WTC11 (cell line): ENCODE measurements at regions not wholly inside any gene's neighbourhood (a gene's known extent, or its start where the extent isn't known, plus 50 kb on each side); places are given as distances from the start of the nearest gene placed in this dataset.

ENCODE experiments used
- ATAC-seq: fragments of 200-7000 bp; cut with Tn5 transposase; 2 replicates; pipeline ENCODE4 v1.10.0; 2021; ENCODE audit warnings: mild to moderate bottlenecking, moderate library complexity
- CTCF ChIA-PET: fragments of 300-600 bp; sonication (Branson Sonifier 250); formaldehyde crosslinking; loops from one replicate; lab custom pipeline; 2021; ENCODE audit warnings: antibody characterized with exemption; lab: Charles Lee
- POLR2A ChIA-PET: fragments of 350-600 bp; sonication (Branson Sonifier 250); formaldehyde crosslinking; loops from one replicate; lab custom pipeline; 2021; ENCODE audit warnings: antibody characterized with exemption; lab: Charles Lee
- DNase-seq: peaks from one replicate; pipeline ENCODE4 v3.0.0; 2021; ENCODE audit warnings: low spot score
- H3K27ac Mint-ChIP-seq: 2 replicates; pipeline ENCODE4 v1.8.0; 2021; ENCODE audit warnings: mixed read lengths
- H3K27me3 Mint-ChIP-seq: 2 replicates; pipeline ENCODE4 v1.8.0; 2021; ENCODE audit warnings: low read depth, mild to moderate bottlenecking, moderate library complexity, mixed read lengths
- H3K36me3 Mint-ChIP-seq: 2 replicates; pipeline ENCODE4 v1.8.0; 2021; ENCODE audit warnings: mixed read lengths
- H3K4me1 Mint-ChIP-seq: 2 replicates; pipeline ENCODE4 v1.8.0; 2022; ENCODE audit warnings: mixed read lengths
- H3K4me3 Mint-ChIP-seq: 2 replicates; pipeline ENCODE4 v1.8.0; 2021; ENCODE audit warnings: mild to moderate bottlenecking, moderate library complexity, mixed read lengths
- H3K9me3 Mint-ChIP-seq: 2 replicates; pipeline ENCODE4 v1.8.0; 2021; ENCODE audit warnings: mixed read lengths
- CBFB ChIP-seq: sonication (generic); formaldehyde crosslinking; IDR thresholded peaks from 2 replicates; pipeline ENCODE4 v1.8.1; 2022; ENCODE audit warnings: mild to moderate bottlenecking, low read depth, missing genetic modification reagents
- CREB1 ChIP-seq: sonication (generic); formaldehyde crosslinking; IDR thresholded peaks from 2 replicates; pipeline ENCODE4 v1.8.0; 2023; ENCODE audit warnings: mild to moderate bottlenecking, missing genetic modification reagents
- E2F4 ChIP-seq: sonication (generic); formaldehyde crosslinking; IDR thresholded peaks from 2 replicates; pipeline ENCODE4 v1.8.1; 2022; ENCODE audit warnings: low read depth, mild to moderate bottlenecking, moderate library complexity, missing genetic modification reagents, borderline replicate concordance
- EMX1 ChIP-seq: fragments of 250-450 bp; sonication (Bioruptor Pico); IDR thresholded peaks from 2 replicates; pipeline ENCODE4 v1.8.0; 2021; ENCODE audit warnings: mild to moderate bottlenecking
- FOXJ3 ChIP-seq: sonication (generic); formaldehyde crosslinking; IDR thresholded peaks from 2 replicates; pipeline ENCODE4 v1.9.0; 2021; ENCODE audit warnings: missing genetic modification reagents, mild to moderate bottlenecking, borderline replicate concordance
- IRF2 ChIP-seq: sonication (generic); formaldehyde crosslinking; IDR thresholded peaks from 2 replicates; pipeline ENCODE4 v1.8.0; 2022; ENCODE audit warnings: low read depth, missing genetic modification reagents, borderline replicate concordance
- KAT7 ChIP-seq: sonication (generic); formaldehyde crosslinking; IDR thresholded peaks from 2 replicates; pipeline ENCODE4 v1.8.1; 2023; ENCODE audit warnings: missing genetic modification reagents, mild to moderate bottlenecking, borderline replicate concordance
- NR1H2 ChIP-seq: sonication (generic); formaldehyde crosslinking; IDR thresholded peaks from 2 replicates; pipeline ENCODE4 v1.9.0; 2021; ENCODE audit warnings: mild to moderate bottlenecking, moderate library complexity, missing genetic modification reagents
- NR3C1 ChIP-seq: sonication (generic); formaldehyde crosslinking; conservative IDR thresholded peaks from 2 replicates; pipeline ENCODE4 v1.8.1; 2023; ENCODE audit warnings: low read depth, mild to moderate bottlenecking, missing genetic modification reagents
- PREB ChIP-seq: sonication (generic); formaldehyde crosslinking; IDR thresholded peaks from 2 replicates; pipeline ENCODE4 v1.8.1; 2022; ENCODE audit warnings: mild to moderate bottlenecking, missing genetic modification reagents, moderate library complexity, borderline replicate concordance
- TCF7 ChIP-seq: sonication (generic); formaldehyde crosslinking; IDR thresholded peaks from 2 replicates; pipeline ENCODE4 v1.8.0; 2022; ENCODE audit warnings: mild to moderate bottlenecking, low read depth, missing genetic modification reagents, moderate library complexity
- TEAD4 ChIP-seq: sonication (generic); formaldehyde crosslinking; IDR thresholded peaks from 2 replicates; pipeline ENCODE4 v1.8.0; 2022; ENCODE audit warnings: mild to moderate bottlenecking, missing genetic modification reagents
- USF1 ChIP-seq: sonication (generic); formaldehyde crosslinking; IDR thresholded peaks from 2 replicates; pipeline ENCODE4 v1.8.0; 2022; ENCODE audit warnings: mild to moderate bottlenecking, missing genetic modification reagents
- ZBTB21 ChIP-seq: sonication (generic); formaldehyde crosslinking; IDR thresholded peaks from 2 replicates; pipeline ENCODE4 v1.8.1; 2023; ENCODE audit warnings: mild to moderate bottlenecking, missing genetic modification reagents, borderline replicate concordance
- ZMAT4 ChIP-seq: fragments of 250-450 bp; sonication (Bioruptor Pico); IDR thresholded peaks from 2 replicates; pipeline ENCODE4 v1.9.0; 2021; ENCODE audit warnings: mild to moderate bottlenecking
- ZNF281 ChIP-seq: sonication (generic); formaldehyde crosslinking; IDR thresholded peaks from 2 replicates; pipeline ENCODE4 v1.8.0; 2023; ENCODE audit warnings: mild to moderate bottlenecking, missing genetic modification reagents
- ZNF396 ChIP-seq: fragments of 250-450 bp; sonication (Bioruptor Pico); IDR thresholded peaks from 2 replicates; pipeline ENCODE4 v1.8.0; 2021; ENCODE audit warnings: mild to moderate bottlenecking, moderate library complexity, borderline replicate concordance
- ZNF416 ChIP-seq: fragments of 250-450 bp; sonication (Bioruptor Pico); IDR thresholded peaks from 2 replicates; pipeline ENCODE4 v1.9.0; 2021; ENCODE audit warnings: mild to moderate bottlenecking, inconsistent platforms
- ZNF425 ChIP-seq: fragments of 250-450 bp; sonication (Bioruptor Pico); conservative IDR thresholded peaks from 2 replicates; pipeline ENCODE4 v1.9.0; 2021; ENCODE audit warnings: mild to moderate bottlenecking
- ZNF671 ChIP-seq: fragments of 250-450 bp; sonication (Bioruptor Pico); IDR thresholded peaks from 2 replicates; pipeline ENCODE4 v1.8.0; 2021; ENCODE audit warnings: mild to moderate bottlenecking

- ATAC-seq (no peak), DNase-seq (no peak)
- TF ChIP-seq EMX1 (no peak), TEAD4 (CRISPR knock-in tag) (no peak), CREB1 (no peak), E2F4 (CRISPR knock-in tag) (no peak), ZMAT4 (no peak), IRF2 (CRISPR knock-in tag) (no peak), CBFB (no peak), KAT7 (no peak), PREB (CRISPR knock-in tag) (no peak), NR1H2 (CRISPR knock-in tag) (no peak), NR3C1 (CRISPR knock-in tag) (no peak), ZNF396 (CRISPR knock-in tag) (no peak), ZNF671 (no peak), ZBTB21 (CRISPR knock-in tag) (no peak), TCF7 (CRISPR knock-in tag) (no peak), USF1 (CRISPR knock-in tag) (no peak), ZNF416 (CRISPR knock-in tag) (no peak), ZNF281 (CRISPR knock-in tag) (no peak), FOXJ3 (CRISPR knock-in tag) (no peak), ZNF425 (CRISPR knock-in tag) (no peak)
- CTCF ChIA-PET, result no interaction called here
- Mint-ChIP-seq H3K9me3 (peaks cover 10% of the 10 kb centered on the region), H3K4me1 (peaks cover 31% of the 10 kb centered on the region), H3K4me3 (no peak overlapping the region), H3K36me3 (peaks cover 5% of the 10 kb centered on the region), H3K27ac (no peak overlapping the region), H3K27me3 (no peaks in the 10 kb centered on the region)
- POLR2A ChIA-PET, result no interaction called here
Measured at GRCh38 chr1:57968321-57968720, 544.5 kb upstream of the DAB1 start.
